ENCODE measurements at regions not wholly inside any gene's neighbourhood (a gene's known extent, or its start where the extent isn't known, plus 50 kb on each side); places are given as distances from the start of the nearest gene placed in this dataset.

DNA sequence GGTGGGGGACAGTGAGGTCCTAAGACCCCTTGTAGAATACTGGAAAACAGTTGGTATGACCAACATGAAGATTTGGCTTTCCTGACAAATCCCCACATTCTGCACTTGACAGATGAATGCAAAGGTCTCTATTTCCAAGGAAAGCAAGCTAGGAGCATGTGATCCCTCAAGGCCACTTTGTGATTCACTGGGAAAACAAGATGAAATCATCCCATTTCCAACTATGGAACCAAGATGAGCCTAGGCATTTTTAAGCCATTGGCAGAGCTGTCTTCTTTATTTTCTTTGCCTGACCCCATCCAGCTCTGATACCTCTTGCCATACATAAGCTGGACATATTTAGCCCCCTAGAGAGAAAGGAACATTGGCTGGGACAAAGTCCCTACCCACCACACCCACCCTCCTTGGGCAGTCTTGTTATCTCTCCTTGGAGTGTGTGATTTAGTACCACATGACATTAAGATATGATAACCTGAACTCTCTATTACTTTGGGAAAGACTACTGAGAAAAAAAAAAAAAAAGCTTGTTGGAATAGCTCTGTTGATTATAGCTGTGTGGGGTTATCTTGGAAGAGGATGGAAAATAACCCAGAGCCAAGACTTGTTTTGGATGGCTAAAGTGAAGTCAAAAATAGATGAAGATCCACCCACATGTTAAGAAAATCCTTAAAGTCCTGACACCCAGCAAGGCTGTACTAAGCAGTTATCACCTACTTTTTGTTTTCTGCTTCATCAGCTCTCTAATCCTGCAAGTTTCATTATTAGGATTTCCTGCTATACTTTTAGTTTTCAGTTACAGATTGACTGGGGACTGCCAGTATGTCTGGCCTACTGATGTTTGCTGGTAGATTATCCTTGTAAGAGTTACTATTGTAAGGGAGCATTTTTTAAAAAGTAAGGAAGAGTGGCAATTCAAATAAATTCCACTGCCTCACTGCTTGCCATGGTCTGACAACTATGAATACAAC is 90.1 kb upstream of the PREP start:
- no peak overlapping the region for H3K4me3 Mint-ChIP-seq (ENCODE audit: low read depth)
- peaks cover 30% of the 10 kb centered on the region for H3K4me1 Mint-ChIP-seq (ENCODE audit: low read depth)
- peak overlapping the region; percentile 38 for H3K27ac Mint-ChIP-seq
- H3K36me3 Mint-ChIP-seq (ENCODE audit: low read depth): no peaks in the 10 kb centered on the region
- no peak for DNase-seq (ENCODE audit: low spot score)
- no peaks in the 10 kb centered on the region for H3K27me3 Mint-ChIP-seq (ENCODE audit: low read depth)
- intact Hi-C loops (cut with micrococcal nuclease): loop anchor here (5.0 kb wide), 1 partner anchor 69 kb away; no protein-coding TSS in a partner anchor
- no peaks in the 10 kb centered on the region for H3K9me3 Mint-ChIP-seq

DNA sequence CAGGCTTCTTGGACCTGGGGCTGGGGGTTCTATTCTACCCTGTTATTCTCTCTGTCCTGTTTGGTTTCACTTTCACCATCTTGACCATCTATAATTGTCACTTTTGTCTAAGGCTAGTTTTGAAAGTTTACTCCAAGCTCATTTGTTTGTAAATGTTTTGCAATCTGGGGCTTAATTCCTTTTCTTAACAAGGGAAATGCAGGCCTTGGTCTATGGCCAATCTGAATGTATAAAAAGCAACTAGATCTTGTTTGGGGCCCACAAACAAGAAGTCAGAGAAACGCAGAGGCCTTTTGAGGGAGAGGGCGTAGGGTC is 86.3 kb upstream of the PREP start:
- peaks cover 5% of the 10 kb centered on the region for H3K36me3 Mint-ChIP-seq (ENCODE audit: low read depth)
- H3K9me3 Mint-ChIP-seq: no peaks in the 10 kb centered on the region
- intact Hi-C loops (cut with micrococcal nuclease): loop anchor here (5.0 to 10.0 kb wide), 3 partner anchors 396 to 696 kb away; no protein-coding TSS in a partner anchor
- no peaks in the 10 kb centered on the region for H3K27me3 Mint-ChIP-seq (ENCODE audit: low read depth)
- no peak overlapping the region for H3K4me3 Mint-ChIP-seq (ENCODE audit: low read depth)
- H3K27ac Mint-ChIP-seq: no peak overlapping the region
- no peak for DNase-seq (ENCODE audit: low spot score)
- peaks cover 59% of the 10 kb centered on the region for H3K4me1 Mint-ChIP-seq (ENCODE audit: low read depth)

DNA sequence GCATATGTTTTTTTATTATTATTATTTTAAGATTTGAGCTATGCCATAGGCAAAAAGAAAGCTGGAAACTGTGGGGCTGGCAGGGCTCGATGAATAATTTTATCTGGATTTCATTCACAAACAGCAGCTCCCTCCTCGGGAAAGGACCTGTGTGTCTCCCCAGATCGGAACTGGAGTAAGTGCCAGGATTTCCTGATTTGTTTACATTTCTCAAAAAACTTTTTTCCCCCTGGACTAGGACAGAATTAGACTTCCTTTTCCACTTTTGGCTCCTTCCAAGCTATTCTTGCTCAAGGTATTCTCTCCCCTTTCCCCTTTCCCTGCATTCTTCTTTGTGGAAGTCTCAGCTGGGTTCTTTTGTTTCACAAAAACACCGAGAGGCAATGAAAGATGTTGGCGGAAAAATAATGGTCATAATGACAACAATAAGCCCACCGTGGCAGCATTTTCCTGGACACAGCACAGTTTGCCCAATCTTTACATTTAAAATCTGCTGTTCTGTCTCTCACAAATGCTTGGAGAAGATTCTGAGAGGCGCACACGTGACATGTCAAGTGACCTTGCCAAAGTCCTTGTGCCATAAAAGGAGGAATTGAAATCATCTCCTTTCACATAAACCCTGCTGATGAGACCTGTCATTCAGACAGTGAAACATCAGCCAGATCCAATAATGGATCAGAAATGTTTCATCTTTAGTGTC is 85.8 kb upstream of the PREP start:
- H3K4me3 Mint-ChIP-seq (ENCODE audit: low read depth): no peak overlapping the region
- H3K36me3 Mint-ChIP-seq (ENCODE audit: low read depth): peaks cover 5% of the 10 kb centered on the region
- H3K4me1 Mint-ChIP-seq (ENCODE audit: low read depth): peaks cover 60% of the 10 kb centered on the region
- intact Hi-C loops (cut with micrococcal nuclease): loop anchor here (5.0 to 10.0 kb wide), 3 partner anchors 396 to 696 kb away; no protein-coding TSS in a partner anchor
- no peaks in the 10 kb centered on the region for H3K9me3 Mint-ChIP-seq
- DNase-seq (ENCODE audit: low spot score): no peak
- no peak overlapping the region for H3K27ac Mint-ChIP-seq
- no peaks in the 10 kb centered on the region for H3K27me3 Mint-ChIP-seq (ENCODE audit: low read depth)

DNA sequence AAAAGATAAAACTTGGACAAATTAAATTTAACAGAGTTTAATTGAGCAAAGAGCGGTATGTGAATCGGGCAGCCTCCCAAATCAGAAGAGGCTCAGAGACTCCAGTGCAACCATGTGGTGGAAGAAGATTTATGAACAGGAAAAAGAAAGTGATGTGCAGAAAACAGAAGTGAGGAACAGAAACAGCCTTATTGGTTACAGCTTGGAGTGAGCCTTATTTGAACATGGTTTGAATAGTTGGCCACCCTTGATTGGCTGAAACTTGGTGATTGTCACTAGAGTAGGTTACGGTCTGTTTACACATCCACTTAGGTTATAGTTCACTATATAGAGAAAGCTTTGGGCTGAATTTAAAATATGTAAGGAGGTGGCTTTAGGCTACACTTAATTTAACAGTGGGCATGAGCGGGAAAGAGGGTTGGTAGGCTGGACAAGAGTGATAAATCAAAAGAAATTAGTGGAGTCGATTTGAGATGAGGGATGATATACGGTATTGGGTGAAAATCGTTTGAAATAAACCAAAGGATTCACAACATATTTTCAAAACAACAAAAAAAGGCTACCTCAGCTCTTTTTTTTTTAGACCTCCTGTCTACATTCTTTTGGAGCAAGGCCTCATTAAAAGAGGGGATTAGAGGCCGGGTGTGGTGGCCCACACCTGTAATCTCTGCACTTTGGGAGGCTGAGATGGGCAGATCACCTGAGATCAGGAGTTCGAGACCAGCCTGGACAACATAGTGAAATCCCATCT is 84.3 kb upstream of the PREP start:
- intact Hi-C loops (cut with micrococcal nuclease): loop anchor here (5.0 to 10.0 kb wide), 3 partner anchors 398 to 698 kb away; no protein-coding TSS in a partner anchor
- H3K9me3 Mint-ChIP-seq: no peaks in the 10 kb centered on the region
- H3K4me1 Mint-ChIP-seq (ENCODE audit: low read depth): peaks cover 56% of the 10 kb centered on the region
- no peak overlapping the region for H3K4me3 Mint-ChIP-seq (ENCODE audit: low read depth)
- H3K27me3 Mint-ChIP-seq (ENCODE audit: low read depth): no peaks in the 10 kb centered on the region
- no peak for DNase-seq (ENCODE audit: low spot score)
- H3K36me3 Mint-ChIP-seq (ENCODE audit: low read depth): peaks cover 5% of the 10 kb centered on the region
- peak overlapping the region; percentile 30 for H3K27ac Mint-ChIP-seq

DNA sequence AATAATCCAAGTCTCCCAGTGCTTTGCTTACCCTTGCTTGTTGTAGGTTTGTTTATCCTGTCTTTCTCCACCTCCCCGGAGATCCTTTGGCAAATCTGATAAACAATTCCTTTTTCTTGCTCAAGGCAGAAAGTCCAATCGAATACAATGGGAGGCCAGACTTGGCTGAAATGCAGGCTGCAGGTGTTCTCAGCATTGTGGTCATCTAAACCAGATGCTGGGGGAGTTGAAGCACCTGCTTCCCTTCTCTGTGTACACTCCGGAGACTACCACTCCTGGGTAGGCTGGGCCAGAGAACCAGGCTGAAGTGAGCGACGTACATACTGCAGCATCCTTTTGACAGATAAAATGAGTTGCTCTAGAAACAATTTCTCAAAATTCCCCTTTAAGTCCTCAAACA is 82.6 kb upstream of the PREP start:
- H3K4me3 Mint-ChIP-seq (ENCODE audit: low read depth): no peak overlapping the region
- peaks cover 61% of the 10 kb centered on the region for H3K4me1 Mint-ChIP-seq (ENCODE audit: low read depth)
- H3K36me3 Mint-ChIP-seq (ENCODE audit: low read depth): peaks cover 5% of the 10 kb centered on the region
- DNase-seq (ENCODE audit: low spot score): no peak
- H3K9me3 Mint-ChIP-seq: no peaks in the 10 kb centered on the region
- peak overlapping the region; percentile 24 for H3K27ac Mint-ChIP-seq
- intact Hi-C loops (cut with micrococcal nuclease): loop anchor here (2.0 to 10.0 kb wide), 4 partner anchors 115 to 699 kb away; no protein-coding TSS in a partner anchor
- H3K27me3 Mint-ChIP-seq (ENCODE audit: low read depth): no peaks in the 10 kb centered on the region

DNA sequence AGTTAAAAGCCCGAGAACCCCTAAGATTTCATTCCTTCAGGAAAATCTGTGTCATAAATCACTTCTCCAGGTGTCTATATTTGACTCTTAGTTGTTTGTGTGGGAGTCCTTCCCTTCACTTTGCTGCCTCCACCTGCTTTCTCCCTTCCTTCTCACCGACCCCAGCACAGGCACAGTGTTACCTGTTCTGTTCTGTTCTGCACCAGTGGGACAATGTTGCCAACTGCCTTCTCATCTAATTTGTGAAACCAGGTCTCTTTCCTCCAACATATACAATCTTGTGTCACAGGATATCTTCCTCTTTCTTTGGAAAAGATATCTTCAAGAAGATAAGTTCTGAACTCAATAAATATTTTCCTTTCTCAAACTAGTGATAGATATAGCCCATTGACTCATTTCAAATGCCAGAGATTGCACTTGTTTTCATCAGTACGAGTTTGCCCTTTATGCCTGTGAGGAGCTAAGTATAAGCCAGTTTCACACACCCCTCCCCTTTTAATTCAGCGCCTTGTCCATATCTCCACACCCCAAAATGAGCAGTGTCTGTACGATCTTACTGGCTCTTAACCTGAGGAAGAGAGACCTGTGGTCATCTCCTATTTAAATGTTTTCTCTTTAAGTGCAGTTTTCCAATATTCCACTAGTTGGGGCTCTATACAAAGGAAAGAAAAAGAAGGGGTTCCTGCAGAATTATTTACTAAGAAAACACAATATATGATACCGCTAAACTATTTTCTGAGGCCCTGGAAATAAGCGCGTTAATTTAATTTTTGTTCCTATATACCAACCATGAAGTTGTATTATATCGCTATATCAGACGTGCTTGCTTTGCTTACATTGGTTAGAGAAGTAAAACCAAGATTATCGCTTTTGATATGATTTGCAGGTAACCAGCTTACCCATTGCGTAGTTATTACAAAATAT is 81.6 kb upstream of the PREP start:
- Mint-ChIP-seq H3K4me3 (ENCODE audit: low read depth) (peak overlapping the region; percentile 14), H3K4me1 (ENCODE audit: low read depth) (peaks cover 58% of the 10 kb centered on the region), H3K27me3 (ENCODE audit: low read depth) (no peaks in the 10 kb centered on the region), H3K9me3 (no peaks in the 10 kb centered on the region), H3K36me3 (ENCODE audit: low read depth) (peaks cover 5% of the 10 kb centered on the region), H3K27ac (peak overlapping the region; percentile 58)
- DNase-seq (ENCODE audit: low spot score): no peak
- intact Hi-C loops (cut with micrococcal nuclease): loop anchor here (1.0 to 10.0 kb wide), 14 partner anchors 52 to 817 kb away; no protein-coding TSS in a partner anchor

DNA sequence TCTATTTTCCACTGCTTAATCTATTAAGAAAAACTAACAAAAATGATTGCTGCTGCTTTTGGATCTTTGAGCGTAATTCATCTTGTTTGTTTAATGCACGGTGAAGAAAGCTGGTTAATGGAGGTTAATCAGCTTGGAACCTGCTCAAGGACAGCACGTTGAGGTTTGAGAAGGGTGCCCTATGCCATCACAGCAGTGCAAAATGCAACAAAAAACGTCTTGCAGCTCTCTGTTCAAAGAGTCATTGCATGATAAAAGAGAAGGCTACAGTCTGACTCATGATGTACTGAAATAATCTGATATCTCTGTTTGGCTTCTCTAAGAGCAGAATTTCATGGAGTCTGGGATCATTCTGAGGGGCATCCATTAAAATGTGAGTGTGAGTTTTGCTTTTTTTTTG is 80.6 kb upstream of the PREP start:
- Mint-ChIP-seq H3K36me3 (ENCODE audit: low read depth) (peaks cover 5% of the 10 kb centered on the region), H3K27ac (peak overlapping the region; percentile 21), H3K9me3 (peaks cover 2% of the 10 kb centered on the region), H3K27me3 (ENCODE audit: low read depth) (peaks cover 5% of the 10 kb centered on the region), H3K4me3 (ENCODE audit: low read depth) (no peak overlapping the region), H3K4me1 (ENCODE audit: low read depth) (peaks cover 48% of the 10 kb centered on the region)
- intact Hi-C loops (cut with micrococcal nuclease): loop anchor here (5.0 to 10.0 kb wide), 7 partner anchors 51 to 701 kb away; no protein-coding TSS in a partner anchor
- no peak for DNase-seq (ENCODE audit: low spot score)

DNA sequence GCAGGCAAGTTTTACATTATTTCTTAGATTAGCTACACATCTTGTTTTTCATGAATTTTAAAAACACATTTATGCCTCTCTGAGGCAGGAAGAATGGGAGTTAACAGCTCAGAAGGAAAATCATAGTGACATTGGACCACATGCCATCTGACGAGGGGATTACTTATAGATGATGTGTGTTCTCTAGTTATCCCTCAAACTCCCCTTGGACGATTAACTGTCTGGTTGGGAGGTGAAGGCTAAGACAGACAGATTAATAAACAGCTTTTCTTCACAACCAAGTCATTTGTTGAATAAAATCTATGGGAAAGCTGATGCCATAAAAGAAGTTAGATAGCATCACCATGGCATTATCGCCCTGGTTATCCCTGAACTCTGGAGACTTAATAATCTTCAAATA is 80.0 kb upstream of the PREP start:
- Mint-ChIP-seq H3K27me3 (ENCODE audit: low read depth) (peaks cover 7% of the 10 kb centered on the region), H3K4me1 (ENCODE audit: low read depth) (peaks cover 45% of the 10 kb centered on the region), H3K9me3 (peaks cover 5% of the 10 kb centered on the region), H3K27ac (no peak overlapping the region), H3K36me3 (ENCODE audit: low read depth) (peaks cover 5% of the 10 kb centered on the region), H3K4me3 (ENCODE audit: low read depth) (no peak overlapping the region)
- DNase-seq (ENCODE audit: low spot score): no peak
- intact Hi-C loops (cut with micrococcal nuclease): loop anchor here (5.0 to 10.0 kb wide), 7 partner anchors 51 to 702 kb away; no protein-coding TSS in a partner anchor

DNA sequence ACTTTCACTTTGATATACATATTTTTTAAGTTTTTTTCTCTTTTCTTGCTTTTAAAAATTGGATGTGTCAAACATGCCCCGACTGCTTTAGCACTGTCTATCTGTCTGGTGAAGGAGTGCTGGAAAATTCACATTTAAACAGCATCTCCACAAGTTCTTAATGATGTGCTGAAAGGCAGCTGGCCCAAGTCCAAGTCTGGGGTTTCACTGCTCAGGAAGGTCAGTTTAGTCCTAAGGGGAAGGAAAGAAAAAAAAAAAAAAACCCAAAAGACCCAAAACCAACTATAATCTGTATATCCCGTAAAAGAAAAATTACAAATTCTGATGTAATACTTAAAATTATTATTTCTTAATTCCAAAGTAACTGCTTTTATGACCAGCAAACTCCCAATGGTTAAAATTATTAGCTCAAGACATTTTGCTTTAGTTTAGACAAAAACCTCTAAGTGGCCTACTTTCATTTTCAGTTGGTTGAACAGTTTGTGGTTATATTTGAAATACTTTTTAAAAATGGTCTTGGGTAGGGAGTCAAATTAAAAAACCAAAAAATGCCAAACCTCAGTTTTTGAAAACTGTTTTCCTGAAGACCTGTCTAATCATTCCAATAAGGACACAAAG is 79.5 kb upstream of the PREP start:
- Mint-ChIP-seq H3K4me3 (ENCODE audit: low read depth) (no peak overlapping the region), H3K27me3 (ENCODE audit: low read depth) (peaks cover 7% of the 10 kb centered on the region), H3K36me3 (ENCODE audit: low read depth) (peaks cover 5% of the 10 kb centered on the region)

DNA sequence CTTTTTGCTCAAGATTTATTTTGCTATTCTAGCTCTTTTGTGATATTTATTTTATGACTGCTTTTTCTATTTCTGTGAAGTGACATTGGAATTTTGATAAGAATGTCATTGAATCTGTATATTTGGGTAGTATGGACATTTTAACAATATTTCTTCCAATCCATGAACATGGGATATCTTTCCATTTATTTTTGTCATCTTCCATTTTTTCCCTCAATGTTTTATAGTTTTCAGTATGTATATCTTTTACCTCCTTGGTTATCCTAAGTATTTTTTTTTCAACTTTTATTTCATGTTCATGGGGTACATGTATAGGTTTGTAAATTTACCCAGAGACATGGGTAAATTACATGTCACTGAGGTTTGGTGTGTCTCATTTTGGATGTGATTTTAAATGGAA is 74.1 kb upstream of the PREP start:
- peaks cover 4% of the 10 kb centered on the region for H3K36me3 Mint-ChIP-seq (ENCODE audit: low read depth)
- no peak overlapping the region for H3K4me3 Mint-ChIP-seq (ENCODE audit: low read depth)
- intact Hi-C loops (cut with micrococcal nuclease): no loop called here
- peaks cover 47% of the 10 kb centered on the region for H3K27me3 Mint-ChIP-seq (ENCODE audit: low read depth)
- peaks cover 3% of the 10 kb centered on the region for H3K4me1 Mint-ChIP-seq (ENCODE audit: low read depth)
- H3K27ac Mint-ChIP-seq: no peak overlapping the region
- DNase-seq (ENCODE audit: low spot score): no peak
- peaks cover 20% of the 10 kb centered on the region for H3K9me3 Mint-ChIP-seq

More for the DNA sequence above, 79.5 kb upstream of the PREP start:
- no peak for DNase-seq (ENCODE audit: low spot score)
- Mint-ChIP-seq H3K27ac (no peak overlapping the region), H3K9me3 (peaks cover 9% of the 10 kb centered on the region), H3K4me1 (ENCODE audit: low read depth) (peaks cover 39% of the 10 kb centered on the region)
- intact Hi-C loops (cut with micrococcal nuclease): loop anchor here (5.0 to 10.0 kb wide), 7 partner anchors 50 to 702 kb away; no protein-coding TSS in a partner anchor

DNA sequence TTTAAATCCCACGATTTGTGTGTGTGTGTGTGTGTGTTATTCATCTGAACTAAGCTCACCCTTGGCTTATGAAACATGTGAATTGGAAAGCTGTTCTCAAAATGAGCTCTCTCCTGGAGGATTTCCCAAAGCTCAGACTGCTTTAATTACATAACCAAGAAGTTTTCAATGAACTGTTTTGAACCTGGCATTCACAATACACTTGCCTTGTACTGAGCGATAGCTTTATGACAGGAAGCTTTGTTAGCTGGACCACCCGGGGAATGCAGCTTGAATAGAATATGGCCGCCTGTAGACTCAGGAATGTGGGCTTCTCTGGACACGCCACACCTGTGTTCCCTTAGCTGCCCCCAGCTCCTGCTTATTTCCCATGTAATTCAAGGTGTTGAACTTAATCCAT is 71.4 kb upstream of the PREP start:
- no peak overlapping the region for H3K27ac Mint-ChIP-seq
- H3K4me3 Mint-ChIP-seq (ENCODE audit: low read depth): no peak overlapping the region
- intact Hi-C loops (cut with micrococcal nuclease): no loop called here
- H3K36me3 Mint-ChIP-seq (ENCODE audit: low read depth): peaks cover 4% of the 10 kb centered on the region
- no peaks in the 10 kb centered on the region for H3K4me1 Mint-ChIP-seq (ENCODE audit: low read depth)
- H3K27me3 Mint-ChIP-seq (ENCODE audit: low read depth): peaks cover 65% of the 10 kb centered on the region
- DNase-seq (ENCODE audit: low spot score): no peak
- H3K9me3 Mint-ChIP-seq: peaks cover 20% of the 10 kb centered on the region

Measured in activated T-helper 2 cell treated with anti-CD3 and anti-CD28 coated beads, Interferon-gamma antibody, Interleukin-2, Interleukin-4, amounts not matched to agents 10 μg/mL and 5 μg/mL and 100 μg/mL, durations not matched to agents 14 hours and 24 hours and 36 hours (primary cell).